ENCODE measurements at regions not wholly inside any gene's neighbourhood (a gene's known extent, or its start where the extent isn't known, plus 50 kb on each side); places are given as distances from the start of the nearest gene placed in this dataset.
A peak's percentile ranks its signal among the peaks of the same experiment; 100 is the strongest.

- no peak for DNase-seq
Observed at GRCh38 chr18:73728657-73729056, 419.0 kb downstream of the FBXO15 start.

- DNase-seq = peak; percentile 18
Observed at GRCh38 chr18:73724958-73725357, 422.7 kb downstream of the FBXO15 start.

GRCh38 chr18:73719611-73720010 lies 428.0 kb downstream of the FBXO15 start:
- no peak for DNase-seq

- peak; percentile 51 for DNase-seq
Observed at GRCh38 chr18:73717570-73717969, 430.1 kb downstream of the FBXO15 start.

GRCh38 chr18:73715210-73715670 lies 432.4 kb downstream of the FBXO15 start:
- no peak for DNase-seq

- no peak for DNase-seq
Observed at GRCh38 chr18:73714466-73714865, 433.2 kb downstream of the FBXO15 start.

- DNase-seq = no peak
Observed at GRCh38 chr18:73711256-73711655, 436.4 kb downstream of the FBXO15 start.

- no peak for DNase-seq
Observed at GRCh38 chr18:73708591-73708990, 439.0 kb downstream of the FBXO15 start.

- no peak for DNase-seq
Observed at GRCh38 chr18:73707035-73707434, 440.6 kb downstream of the FBXO15 start.

GRCh38 chr18:73697353-73697752 lies 450.3 kb downstream of the FBXO15 start:
- DNase-seq = no peak

- DNase-seq = no peak
Observed at GRCh38 chr18:73696698-73697097, 450.9 kb downstream of the FBXO15 start.

GRCh38 chr18:73696171-73696570 lies 451.5 kb downstream of the FBXO15 start:
- no peak for DNase-seq

- DNase-seq = no peak
Observed at GRCh38 chr18:73693091-73693490, 454.5 kb downstream of the FBXO15 start.

- DNase-seq = no peak
Observed at GRCh38 chr18:73691624-73692023, 456.0 kb downstream of the FBXO15 start.

- DNase-seq = peak; percentile 74
Observed at GRCh38 chr18:73691118-73691517, 456.5 kb downstream of the FBXO15 start.

GRCh38 chr18:73690222-73690621 lies 457.4 kb downstream of the FBXO15 start:
- no peak for DNase-seq

GRCh38 chr18:73688851-73689711 lies 458.6 kb downstream of the FBXO15 start:
- peak; percentile 97 for DNase-seq

- DNase-seq = no peak
Observed at GRCh38 chr18:73688161-73688560, 459.5 kb downstream of the FBXO15 start.

GRCh38 chr18:73684647-73685046 lies 463.0 kb downstream of the FBXO15 start:
- no peak for DNase-seq

GRCh38 chr18:73683409-73684238 lies 464.0 kb downstream of the FBXO15 start:
- peak; percentile 46 for DNase-seq

- no peak for DNase-seq
Observed at GRCh38 chr18:73681912-73682311, 465.7 kb downstream of the FBXO15 start.

- DNase-seq = no peak
Observed at GRCh38 chr18:73681398-73681797, 466.2 kb downstream of the FBXO15 start.

- peak; percentile 27 for DNase-seq
Observed at GRCh38 chr18:73679941-73680712, 467.5 kb downstream of the FBXO15 start.
